ENCODE measurements at regions not wholly inside any gene's neighbourhood (a gene's known extent, or its start where the extent isn't known, plus 50 kb on each side); places are given as distances from the start of the nearest gene placed in this dataset.

DNA sequence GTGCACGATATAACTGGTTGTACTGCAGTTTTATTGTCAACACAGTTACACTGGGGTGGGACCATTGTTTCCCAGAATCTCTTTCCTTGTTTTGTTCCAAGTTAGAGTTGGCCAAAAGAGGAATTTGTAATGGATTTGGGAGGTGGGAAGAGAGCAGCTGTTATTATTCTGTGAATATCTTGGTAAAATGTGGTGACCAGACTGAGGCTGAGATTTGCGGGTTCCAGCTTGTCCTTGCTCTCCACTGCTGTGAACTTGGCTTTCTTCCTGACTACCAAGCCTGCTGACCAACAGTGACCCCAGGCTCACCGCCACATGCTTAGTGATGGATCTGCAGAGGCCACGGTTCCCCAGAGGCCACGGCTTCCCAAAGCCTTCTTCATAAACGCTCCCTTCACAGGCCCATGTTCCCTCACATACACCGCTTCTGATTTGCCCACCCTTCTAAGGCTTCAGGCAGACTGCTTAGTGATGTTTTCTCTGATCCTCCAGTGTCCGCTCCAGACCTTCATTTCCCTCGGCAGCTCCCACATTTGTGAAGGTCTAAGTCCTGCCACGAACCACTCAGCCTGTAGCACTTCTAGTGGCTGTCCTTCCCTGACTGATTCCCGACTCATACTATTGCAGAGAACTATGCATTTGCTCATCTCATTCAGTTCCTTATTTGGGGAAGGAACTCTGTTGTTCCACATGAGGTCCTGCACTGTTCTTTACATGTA is 525.5 kb upstream of the RGMA start:
- no peak for DNase-seq

DNA sequence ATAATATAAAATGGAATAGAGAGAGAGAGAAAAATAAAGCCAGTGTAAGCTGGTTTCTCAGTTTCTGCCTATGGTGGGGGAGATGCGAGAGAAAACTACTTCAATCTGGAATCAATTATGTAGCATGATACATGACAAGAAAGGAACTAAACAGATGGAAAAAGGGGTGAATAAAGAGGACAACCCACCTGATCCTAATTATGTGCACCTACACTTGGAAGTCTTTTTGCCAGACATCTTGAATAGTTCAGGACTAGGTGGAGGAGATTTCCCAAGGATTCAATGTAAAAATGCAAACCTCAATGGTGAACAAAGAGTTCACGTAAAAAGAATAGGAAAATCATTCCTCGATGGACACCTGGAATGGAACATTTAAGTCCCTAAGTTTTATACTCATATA is 524.4 kb upstream of the RGMA start:
- DNase-seq: no peak

GRCh38 chr15:93612953-93613352 is 523.9 kb upstream of the RGMA start:
- DNase-seq: no peak

DNA sequence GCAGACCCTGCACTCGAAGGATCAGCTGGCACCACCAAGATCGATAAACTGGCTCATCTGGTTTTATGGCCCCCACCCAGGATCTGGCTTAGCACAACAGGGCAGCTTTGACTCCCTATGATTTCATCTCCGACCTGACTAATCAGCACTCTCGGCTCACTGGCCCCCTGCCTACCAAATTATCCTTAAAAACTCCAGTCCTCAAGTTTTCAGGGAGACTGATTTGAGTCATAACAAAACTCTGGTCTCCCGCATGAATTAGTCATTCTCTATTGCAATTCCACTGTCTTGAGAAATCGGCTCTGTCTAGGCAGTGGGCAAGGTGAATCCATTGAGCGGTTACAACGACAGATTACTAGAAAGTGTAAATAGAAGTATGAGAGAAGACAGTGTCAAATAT is 521.9 kb upstream of the RGMA start:
- DNase-seq: no peak

GRCh38 chr15:93608643-93609148 is 519.7 kb upstream of the RGMA start:
- DNase-seq: no peak

GRCh38 chr15:93603550-93603949 is 514.5 kb upstream of the RGMA start:
- DNase-seq: no peak

GRCh38 chr15:93587059-93587521 is 498.1 kb upstream of the RGMA start:
- DNase-seq: peak; percentile 74

GRCh38 chr15:93585012-93585411 is 496.0 kb upstream of the RGMA start:
- DNase-seq: no peak

GRCh38 chr15:93583968-93584367 is 495.0 kb upstream of the RGMA start:
- no peak for DNase-seq

DNA sequence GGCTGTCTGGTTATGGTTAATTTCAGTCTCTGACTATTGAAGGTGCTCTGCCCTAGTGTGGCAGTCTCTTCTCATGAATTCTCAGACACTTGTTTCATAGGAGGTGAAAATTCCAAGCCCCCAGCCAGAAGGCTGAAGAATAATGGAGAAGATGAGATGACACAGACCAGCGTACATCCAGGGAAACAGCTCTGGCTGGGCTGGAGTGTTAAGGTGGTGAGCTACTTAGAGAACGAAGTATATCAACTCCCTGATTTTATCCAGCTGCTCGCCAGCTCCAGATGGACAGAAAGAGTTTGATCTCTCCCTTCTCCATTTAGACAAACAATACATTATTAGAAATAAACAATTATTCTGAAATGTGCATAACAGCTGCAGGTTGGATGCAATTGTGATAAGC is 494.5 kb upstream of the RGMA start:
- DNase-seq: no peak

GRCh38 chr15:93570527-93570926 is 481.5 kb upstream of the RGMA start:
- DNase-seq: no peak

DNA sequence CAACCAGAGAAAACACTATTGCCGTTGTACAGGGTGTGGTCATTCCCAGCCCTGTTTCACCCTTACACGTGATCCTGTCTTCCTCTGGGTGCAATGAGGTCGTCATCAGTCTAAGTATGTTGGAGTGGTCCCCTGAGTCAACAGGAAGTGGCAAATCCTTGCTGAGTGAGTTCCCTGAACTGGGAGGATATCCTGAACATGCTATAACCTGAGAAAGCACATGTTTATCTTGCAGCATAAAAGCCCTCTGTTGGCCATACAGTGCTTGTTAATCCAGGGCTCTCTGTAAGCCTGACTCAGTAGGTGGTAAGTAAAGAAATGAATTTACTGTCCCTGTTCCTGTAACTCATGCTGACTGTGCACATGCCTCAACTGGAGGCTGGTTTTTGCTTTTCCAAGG is 477.8 kb upstream of the RGMA start:
- no peak for DNase-seq

GRCh38 chr15:93565201-93565600 is 476.2 kb upstream of the RGMA start:
- DNase-seq: no peak

DNA sequence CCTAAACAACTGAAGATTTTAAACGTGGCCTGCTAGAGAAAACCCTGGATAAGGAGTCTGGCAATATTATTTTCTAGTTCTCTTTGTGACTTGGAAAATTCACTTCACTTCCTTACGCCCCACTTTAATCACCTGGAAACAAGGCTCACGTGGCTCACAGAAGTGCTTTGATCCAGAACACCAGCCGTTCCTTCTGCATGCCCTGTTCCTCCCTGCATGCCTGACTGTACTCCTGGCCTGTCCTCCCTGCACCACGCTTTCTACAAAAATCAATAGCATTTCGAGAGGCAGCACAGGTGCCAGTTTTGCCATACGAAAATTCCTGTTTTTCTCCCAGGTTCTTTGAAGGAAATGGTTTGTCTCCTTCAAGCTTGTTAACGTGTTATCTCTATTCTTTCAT is 474.2 kb upstream of the RGMA start:
- DNase-seq: no peak

DNA sequence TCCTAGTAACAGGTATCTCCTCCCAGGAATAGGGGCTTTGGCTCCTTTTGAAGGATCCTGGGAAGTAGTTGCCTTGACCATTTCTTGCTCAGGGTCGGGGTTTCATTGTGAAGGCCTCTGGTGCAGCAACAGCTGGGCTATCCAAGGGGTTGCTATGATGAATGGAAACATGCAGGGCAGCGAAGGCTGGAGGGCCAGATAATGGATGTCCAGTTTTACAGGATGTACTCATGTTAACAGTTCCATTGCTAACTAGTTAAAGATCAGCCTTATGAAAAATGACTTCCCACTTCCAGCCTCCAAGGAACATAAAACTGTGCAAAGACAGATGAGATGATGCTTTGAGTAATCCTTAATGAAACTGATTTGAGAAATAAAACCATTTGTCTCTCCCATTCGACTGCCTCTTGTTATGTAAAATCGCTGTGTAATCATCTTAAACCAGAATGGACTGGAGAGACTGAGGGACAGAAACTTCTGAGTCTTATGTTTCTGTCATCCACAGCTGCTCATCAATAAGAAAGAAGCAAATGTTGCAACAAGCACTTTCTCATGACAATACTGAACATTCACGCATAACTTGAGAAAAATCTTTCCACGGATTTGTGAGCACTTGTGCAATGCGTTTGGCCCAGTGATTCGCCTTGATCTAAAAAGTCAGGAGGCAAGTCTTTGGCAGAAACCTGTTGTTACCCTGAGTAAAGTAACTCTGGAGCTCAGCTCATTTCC is 473.5 kb upstream of the RGMA start:
- no peak for DNase-seq

DNA sequence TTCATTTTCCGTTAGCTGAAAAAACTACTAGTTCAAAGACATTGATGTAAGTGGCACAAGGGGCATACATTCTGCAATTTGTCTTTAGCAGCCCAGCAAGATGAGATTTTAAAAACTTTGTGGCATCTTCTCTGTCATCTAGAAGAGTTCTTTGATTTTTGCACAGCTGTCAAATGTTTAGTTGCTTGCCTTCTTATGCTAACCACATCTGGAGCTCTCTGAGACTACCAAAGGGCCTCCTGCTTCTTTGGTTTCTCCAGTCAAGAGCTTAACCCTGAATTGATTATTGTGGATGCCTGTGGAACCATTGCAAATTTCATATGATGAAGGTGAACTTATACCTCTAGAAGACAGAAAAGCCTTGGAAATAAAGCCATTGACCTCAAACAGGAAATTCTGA is 468.7 kb upstream of the RGMA start:
- DNase-seq: no peak

- DNase-seq: peak; percentile 2
Observed at GRCh38 chr15:93553167-93553935, 464.3 kb upstream of the RGMA start.

- DNase-seq: no peak
Observed at GRCh38 chr15:93543093-93543492, 454.1 kb upstream of the RGMA start.

DNA sequence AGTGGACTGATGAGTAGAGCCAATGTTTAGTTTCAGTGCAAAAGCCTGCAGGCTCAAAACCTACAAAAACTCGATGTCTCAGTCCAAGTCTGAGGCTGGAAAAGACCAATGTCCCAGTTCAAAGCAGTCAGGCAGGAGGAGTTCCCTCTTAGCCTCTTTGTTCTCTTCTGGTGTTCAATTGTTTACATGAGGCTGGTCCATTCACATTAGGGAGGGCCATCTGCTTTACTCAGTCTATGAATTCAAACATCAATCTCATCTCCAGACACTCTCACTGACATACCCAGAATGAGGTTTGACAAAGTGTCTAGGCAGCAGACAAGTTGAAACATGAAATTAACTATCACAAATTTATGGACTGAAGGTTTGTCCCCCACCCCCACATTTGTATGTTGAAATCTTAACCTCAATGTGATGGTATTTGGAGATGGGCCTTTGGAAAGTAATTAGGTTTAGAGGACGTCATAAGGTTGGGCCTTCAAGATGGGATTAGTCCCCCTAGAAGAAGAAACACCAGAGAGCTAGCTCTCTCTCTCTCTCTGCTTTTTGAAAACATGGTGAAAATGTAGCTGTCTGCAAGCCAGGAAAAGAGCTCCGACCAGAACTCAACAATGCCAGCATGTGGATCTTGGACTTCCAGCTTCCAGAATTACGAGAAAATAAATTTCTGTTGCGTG is 438.5 kb upstream of the RGMA start:
- no peak for DNase-seq

DNA sequence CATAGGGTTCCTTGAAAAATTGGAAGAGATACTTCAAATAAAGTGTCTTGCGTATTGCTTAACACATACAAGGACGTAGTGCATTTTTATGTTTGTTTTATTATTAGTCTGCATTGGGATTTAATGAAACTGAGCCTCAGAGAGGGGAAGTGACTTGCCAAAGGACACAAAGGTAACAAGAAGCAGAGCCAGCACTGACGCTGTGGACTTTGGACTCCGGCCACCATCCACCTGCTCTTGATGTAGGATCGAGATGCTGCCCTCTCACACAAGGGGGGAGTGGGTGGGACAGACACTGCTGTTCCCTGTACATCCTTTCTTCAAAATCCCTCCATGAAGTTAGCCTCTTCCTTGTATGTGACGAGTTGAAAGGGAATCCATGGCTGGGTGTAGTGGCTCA is 435.4 kb upstream of the RGMA start:
- DNase-seq: no peak

- no peak for DNase-seq
Observed at GRCh38 chr15:93523481-93523880, 434.5 kb upstream of the RGMA start.

GRCh38 chr15:93520206-93520605 is 431.2 kb upstream of the RGMA start:
- DNase-seq: no peak

- no peak for DNase-seq
Observed at GRCh38 chr15:93519599-93519998, 430.6 kb upstream of the RGMA start.

All from NCI-H1694 treated with DMSO at 0.1 percent for 48 hours (cell line).